Neural cell (in vitro differentiated cells): ENCODE measurements at regions not wholly inside any gene's neighbourhood (a gene's known extent, or its start where the extent isn't known, plus 50 kb on each side); places are given as distances from the start of the nearest gene placed in this dataset.

Source experiments
- H2AFZ ChIP-seq: fragments of 200-600, 300-800 bp; sonication (generic), shearing (Covaris generic); 2 replicates; pipeline ENCODE4 v1.6.0; 2014; ENCODE audit warnings: low read depth, mild to moderate bottlenecking, antibody characterized with exemption, low read length, moderate library complexity
- H3F3A ChIP-seq: fragments of 200-600 bp; shearing (Covaris generic); 2 replicates; pipeline ENCODE4 v1.6.1; 2016; ENCODE audit warnings: mild to moderate bottlenecking, moderate library complexity, mixed read lengths, antibody characterized with exemption, low read length; ENCODE audit not compliant: insufficient read depth, poor library complexity, severe bottlenecking
- H3K27ac ChIP-seq: fragments of 200-600, 300-800 bp; sonication (generic), shearing (Covaris generic); 2 replicates; pipeline ENCODE4 v1.5.1; 2014; ENCODE audit warnings: mild to moderate bottlenecking, low read length, moderate library complexity
- H3K27me3 ChIP-seq: fragments of 300-800, 200-600 bp; sonication (generic), shearing (Covaris generic); 2 replicates; pipeline ENCODE4 v1.6.0; 2014; ENCODE audit warnings: mild to moderate bottlenecking, low read depth, low read length, moderate library complexity; ENCODE audit not compliant: insufficient read depth
- H3K36me3 ChIP-seq: fragments of 300-800, 200-600 bp; sonication (generic), shearing (Covaris generic); 2 replicates; pipeline ENCODE4 v1.5.1; 2014; ENCODE audit warnings: mild to moderate bottlenecking, antibody characterized with exemption, low read length, moderate library complexity; ENCODE audit not compliant: insufficient read depth
- H3K4me2 ChIP-seq: fragments of 300-800, 200-600 bp; sonication (generic), shearing (Covaris generic); 2 replicates; pipeline ENCODE4 v1.6.0; 2014; ENCODE audit warnings: mild to moderate bottlenecking, low read length
- H3K4me3 ChIP-seq: fragments of 300-800, 200-600 bp; sonication (generic), shearing (Covaris generic); 2 replicates; pipeline ENCODE4 v1.5.1; 2014; ENCODE audit warnings: mild to moderate bottlenecking, low read length, moderate library complexity
- H3K79me2 ChIP-seq: fragments of 200-600 bp; shearing (Covaris generic); replicated peaks from 2 replicates; pipeline ENCODE4 v1.6.0; 2014; ENCODE audit warnings: mild to moderate bottlenecking, low read length, moderate library complexity; ENCODE audit not compliant: insufficient read depth
- H3K9ac ChIP-seq: fragments of 300-800, 200-600 bp; sonication (generic), shearing (Covaris generic); 2 replicates; pipeline ENCODE4 v1.6.1; 2016; ENCODE audit warnings: mild to moderate bottlenecking, low read length, mixed read lengths
- H3K9me2 ChIP-seq: fragments of 200-600 bp; shearing (Covaris generic); 2 replicates; pipeline ENCODE4 v1.6.1; 2016; ENCODE audit warnings: mild to moderate bottlenecking, low read length, mixed read lengths; ENCODE audit not compliant: insufficient read depth
- H3K9me3 ChIP-seq: fragments of 200-600, 300-800 bp; sonication (generic), shearing (Covaris generic); 2 replicates; pipeline ENCODE4 v1.6.1; 2016; ENCODE audit warnings: mild to moderate bottlenecking, mixed run types, low read length, moderate library complexity, mixed read lengths
- H4K20me1 ChIP-seq: fragments of 200-600 bp; shearing (Covaris generic); 2 replicates; pipeline ENCODE4 v1.6.1; 2016; ENCODE audit warnings: mild to moderate bottlenecking, mixed run types; ENCODE audit not compliant: insufficient read depth
- EP300 ChIP-seq: fragments of 450-650 bp; conservative IDR thresholded peaks from 2 replicates; pipeline ENCODE4 v1.6.1; 2014; ENCODE audit warnings: antibody characterized with exemption, mild to moderate bottlenecking, moderate library complexity; ENCODE audit not compliant: poor library complexity, severe bottlenecking
- EZH2 ChIP-seq: fragments of 200-600, 300-800 bp; shearing (Covaris generic), sonication (generic); IDR thresholded peaks from 2 replicates; pipeline ENCODE4 v1.6.1; 2014; ENCODE audit warnings: antibody characterized with exemption, low read length, borderline replicate concordance, mild to moderate bottlenecking; ENCODE audit not compliant: insufficient read depth, poor library complexity, severe bottlenecking
- MXI1 ChIP-seq: fragments of 450-650 bp; conservative IDR thresholded peaks from 2 replicates; pipeline ENCODE4 v1.6.1; 2014; ENCODE audit warnings: antibody characterized with exemption, mild to moderate bottlenecking; ENCODE audit not compliant: poor library complexity, severe bottlenecking
- POLR2AphosphoS5 ChIP-seq: IDR thresholded peaks from 2 replicates; pipeline ENCODE4 v1.6.1; 2012
- RAD21 ChIP-seq: fragments of 450-650 bp; conservative IDR thresholded peaks from 2 replicates; pipeline ENCODE4 v1.6.1; 2014; ENCODE audit warnings: antibody characterized with exemption, mild to moderate bottlenecking, moderate library complexity
- SMC3 ChIP-seq: fragments of 450-650 bp; conservative IDR thresholded peaks from 2 replicates; pipeline ENCODE4 v1.6.1; 2014; ENCODE audit warnings: antibody characterized with exemption, mild to moderate bottlenecking, moderate library complexity; ENCODE audit not compliant: poor library complexity
- TAF1 ChIP-seq: IDR thresholded peaks from 2 replicates; pipeline ENCODE4 v1.6.1; 2012; ENCODE audit warnings: low read depth
- TF ChIP-seq, protein P1 (sequence below): IDR thresholded peaks from 2 replicates; pipeline ENCODE4 v1.6.1; 2012; ENCODE audit warnings: borderline replicate concordance
- TF ChIP-seq, protein P2 (sequence below): fragments of 450-650 bp; IDR thresholded peaks from 2 replicates; pipeline ENCODE4 v1.5.1; 2014; ENCODE audit warnings: antibody characterized with exemption, mild to moderate bottlenecking, moderate library complexity; ENCODE audit not compliant: poor library complexity, severe bottlenecking

DNA sequence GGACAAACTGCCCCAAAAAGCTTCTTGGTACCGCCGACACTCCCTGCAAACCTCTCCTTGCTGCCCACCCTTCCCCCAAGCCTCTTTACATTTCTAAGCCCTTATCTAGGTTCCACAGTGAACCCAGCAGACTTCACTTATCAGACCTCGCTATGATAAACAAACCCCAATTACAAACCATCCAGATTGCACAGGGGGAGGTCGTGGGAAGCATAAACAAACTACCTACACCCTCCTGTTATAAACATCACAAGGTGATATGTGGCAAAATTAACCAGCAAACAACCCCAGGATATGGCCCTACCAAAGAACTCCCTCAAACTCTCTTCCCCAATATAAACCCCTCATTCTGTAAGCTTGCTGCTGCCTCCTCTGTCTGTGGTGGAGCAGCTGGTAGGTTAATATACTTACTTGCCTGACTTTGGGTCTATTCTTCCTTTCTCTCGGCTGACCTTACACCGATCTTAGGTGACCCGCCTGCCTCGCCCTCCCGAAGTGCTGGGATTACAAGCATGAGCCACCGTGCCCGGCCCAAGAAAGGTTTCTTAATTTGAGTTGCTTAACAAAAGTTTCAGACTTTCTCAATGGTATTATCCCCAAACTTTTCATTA is 66.0 kb upstream of the TENM4 start:
- H4K20me1 ChIP-seq: no peaks in the 10 kb centered on the region
- no peak overlapping the region for H2AFZ ChIP-seq
- no peaks in the 10 kb centered on the region for H3K9me3 ChIP-seq
- no peaks in the 10 kb centered on the region for H3K36me3 ChIP-seq
- no peak overlapping the region for H3K9ac ChIP-seq
- no peaks in the 10 kb centered on the region for H3K27me3 ChIP-seq
- H3K27ac ChIP-seq: no peak overlapping the region
- H3K4me2 ChIP-seq: no peak overlapping the region
- no peak overlapping the region for H3K4me3 ChIP-seq
- no peaks in the 10 kb centered on the region for H3K79me2 ChIP-seq
- H3F3A ChIP-seq: no peaks in the 10 kb centered on the region
- H3K9me2 ChIP-seq: no peaks in the 10 kb centered on the region
- TF ChIP-seq EZH2 (no peak), MXI1 (no peak), POLR2AphosphoS5 (no peak)

DNA sequence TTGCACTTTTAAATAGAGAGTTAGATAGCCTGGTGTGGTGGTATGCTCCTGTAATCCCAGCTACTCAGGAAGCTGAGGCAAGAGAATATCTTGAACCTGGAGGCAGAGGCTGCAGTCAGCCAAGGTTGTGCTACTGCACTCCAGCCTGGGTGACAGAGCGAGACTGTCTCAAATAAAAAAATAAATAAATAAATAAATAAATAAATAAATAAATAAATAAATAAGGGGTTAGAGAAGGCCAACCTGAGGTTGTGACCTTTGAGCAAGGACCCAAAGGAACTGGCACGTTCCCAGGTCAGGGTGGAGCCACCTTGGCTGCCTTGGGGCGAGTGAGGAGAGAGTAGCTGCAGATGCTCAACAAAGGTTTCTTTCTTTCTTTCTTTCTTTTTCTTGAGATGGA is 65.3 kb upstream of the TENM4 start:
- Histone ChIP-seq H3K79me2 (no peaks in the 10 kb centered on the region), H2AFZ (no peak overlapping the region), H3K27ac (no peak overlapping the region), H3K36me3 (no peaks in the 10 kb centered on the region), H3K4me2 (no peak overlapping the region), H4K20me1 (no peaks in the 10 kb centered on the region), H3K9me2 (no peaks in the 10 kb centered on the region), H3K9ac (no peak overlapping the region), H3K9me3 (no peaks in the 10 kb centered on the region), H3K27me3 (no peaks in the 10 kb centered on the region), H3K4me3 (no peak overlapping the region), H3F3A (no peaks in the 10 kb centered on the region)
- TF ChIP-seq SMC3 (no peak), RAD21 (no peak)

DNA sequence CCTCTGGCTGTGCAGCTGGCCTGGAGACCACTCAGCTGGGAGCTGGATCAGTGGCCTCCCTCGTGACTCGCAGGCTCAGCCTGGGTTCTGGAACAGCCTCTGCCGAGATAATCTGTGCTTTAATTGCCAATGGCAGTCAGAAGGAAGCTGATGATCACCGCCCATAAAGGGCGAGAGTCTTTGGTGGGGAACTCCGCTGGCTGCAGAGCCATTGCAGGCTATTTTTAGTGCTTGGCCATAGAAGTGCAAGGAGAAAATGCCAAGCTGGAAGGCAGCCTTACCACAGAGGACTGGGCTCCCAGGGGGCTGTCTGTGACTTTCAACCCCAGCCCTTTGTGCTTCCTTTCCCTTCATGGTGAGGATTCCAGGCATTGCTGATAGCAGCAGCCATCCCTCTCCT is 62.2 kb upstream of the TENM4 start:
- no peaks in the 10 kb centered on the region for H3K9me2 ChIP-seq
- no peak overlapping the region for H3K27ac ChIP-seq
- no peak overlapping the region for H3K4me2 ChIP-seq
- no peaks in the 10 kb centered on the region for H3K27me3 ChIP-seq
- no peaks in the 10 kb centered on the region for H3K79me2 ChIP-seq
- H3K9me3 ChIP-seq: no peaks in the 10 kb centered on the region
- TF ChIP-seq POLR2AphosphoS5 (no peak), EP300 (no peak), EZH2 (no peak), TAF1 (no peak), SMC3 (no peak), MXI1 (no peak), RAD21 (no peak)
- TF ChIP-seq, protein P1, sequence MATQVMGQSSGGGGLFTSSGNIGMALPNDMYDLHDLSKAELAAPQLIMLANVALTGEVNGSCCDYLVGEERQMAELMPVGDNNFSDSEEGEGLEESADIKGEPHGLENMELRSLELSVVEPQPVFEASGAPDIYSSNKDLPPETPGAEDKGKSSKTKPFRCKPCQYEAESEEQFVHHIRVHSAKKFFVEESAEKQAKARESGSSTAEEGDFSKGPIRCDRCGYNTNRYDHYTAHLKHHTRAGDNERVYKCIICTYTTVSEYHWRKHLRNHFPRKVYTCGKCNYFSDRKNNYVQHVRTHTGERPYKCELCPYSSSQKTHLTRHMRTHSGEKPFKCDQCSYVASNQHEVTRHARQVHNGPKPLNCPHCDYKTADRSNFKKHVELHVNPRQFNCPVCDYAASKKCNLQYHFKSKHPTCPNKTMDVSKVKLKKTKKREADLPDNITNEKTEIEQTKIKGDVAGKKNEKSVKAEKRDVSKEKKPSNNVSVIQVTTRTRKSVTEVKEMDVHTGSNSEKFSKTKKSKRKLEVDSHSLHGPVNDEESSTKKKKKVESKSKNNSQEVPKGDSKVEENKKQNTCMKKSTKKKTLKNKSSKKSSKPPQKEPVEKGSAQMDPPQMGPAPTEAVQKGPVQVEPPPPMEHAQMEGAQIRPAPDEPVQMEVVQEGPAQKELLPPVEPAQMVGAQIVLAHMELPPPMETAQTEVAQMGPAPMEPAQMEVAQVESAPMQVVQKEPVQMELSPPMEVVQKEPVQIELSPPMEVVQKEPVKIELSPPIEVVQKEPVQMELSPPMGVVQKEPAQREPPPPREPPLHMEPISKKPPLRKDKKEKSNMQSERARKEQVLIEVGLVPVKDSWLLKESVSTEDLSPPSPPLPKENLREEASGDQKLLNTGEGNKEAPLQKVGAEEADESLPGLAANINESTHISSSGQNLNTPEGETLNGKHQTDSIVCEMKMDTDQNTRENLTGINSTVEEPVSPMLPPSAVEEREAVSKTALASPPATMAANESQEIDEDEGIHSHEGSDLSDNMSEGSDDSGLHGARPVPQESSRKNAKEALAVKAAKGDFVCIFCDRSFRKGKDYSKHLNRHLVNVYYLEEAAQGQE: no peak
- TF ChIP-seq, protein P2, sequence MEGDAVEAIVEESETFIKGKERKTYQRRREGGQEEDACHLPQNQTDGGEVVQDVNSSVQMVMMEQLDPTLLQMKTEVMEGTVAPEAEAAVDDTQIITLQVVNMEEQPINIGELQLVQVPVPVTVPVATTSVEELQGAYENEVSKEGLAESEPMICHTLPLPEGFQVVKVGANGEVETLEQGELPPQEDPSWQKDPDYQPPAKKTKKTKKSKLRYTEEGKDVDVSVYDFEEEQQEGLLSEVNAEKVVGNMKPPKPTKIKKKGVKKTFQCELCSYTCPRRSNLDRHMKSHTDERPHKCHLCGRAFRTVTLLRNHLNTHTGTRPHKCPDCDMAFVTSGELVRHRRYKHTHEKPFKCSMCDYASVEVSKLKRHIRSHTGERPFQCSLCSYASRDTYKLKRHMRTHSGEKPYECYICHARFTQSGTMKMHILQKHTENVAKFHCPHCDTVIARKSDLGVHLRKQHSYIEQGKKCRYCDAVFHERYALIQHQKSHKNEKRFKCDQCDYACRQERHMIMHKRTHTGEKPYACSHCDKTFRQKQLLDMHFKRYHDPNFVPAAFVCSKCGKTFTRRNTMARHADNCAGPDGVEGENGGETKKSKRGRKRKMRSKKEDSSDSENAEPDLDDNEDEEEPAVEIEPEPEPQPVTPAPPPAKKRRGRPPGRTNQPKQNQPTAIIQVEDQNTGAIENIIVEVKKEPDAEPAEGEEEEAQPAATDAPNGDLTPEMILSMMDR: no peak
- H3F3A ChIP-seq: no peaks in the 10 kb centered on the region
- no peaks in the 10 kb centered on the region for H4K20me1 ChIP-seq
- no peak overlapping the region for H3K9ac ChIP-seq
- H3K4me3 ChIP-seq: no peak overlapping the region
- no peaks in the 10 kb centered on the region for H3K36me3 ChIP-seq
- no peak overlapping the region for H2AFZ ChIP-seq
